Limb (tissue), 2 donors: ENCODE measurements at regions not wholly inside any gene's neighbourhood (a gene's known extent, or its start where the extent isn't known, plus 50 kb on each side); places are given as distances from the start of the nearest gene placed in this dataset.
A peak's percentile ranks its signal among the peaks of the same experiment; 100 is the strongest.
"Not testable (repeated sequence)": the region's sequence is repeated elsewhere in the genome, so short reads cannot be mapped to it uniquely, and the experiment has no call there.

Experiments
- DNase-seq, 2 donors: peaks; one replicate each; pipeline ENCODE4 v3.0.0-alpha.2; 2016; ENCODE audit errors: extremely low spot score in 2 of 2

- no peak for DNase-seq
Measured at GRCh38 chr12:89230376-89231315, 121.7 kb downstream of the DUSP6 start.

- DNase-seq = peak in 1 of 2 donors; percentile 32
Measured at GRCh38 chr12:89228491-89228890, 123.8 kb downstream of the DUSP6 start.

- no peak for DNase-seq
Measured at GRCh38 chr12:89227774-89228173, 124.5 kb downstream of the DUSP6 start.

- peak in 1 of 2 donors; percentile 18 for DNase-seq
Measured at GRCh38 chr12:89225808-89226411, 126.4 kb downstream of the DUSP6 start.

- DNase-seq = no peak
Measured at GRCh38 chr12:89225401-89225800, 126.9 kb downstream of the DUSP6 start.

- not testable (repeated sequence) for DNase-seq
Measured at GRCh38 chr12:89222580-89222979, 129.7 kb downstream of the DUSP6 start.

- no peak for DNase-seq
Measured at GRCh38 chr12:89217472-89217871, 134.8 kb downstream of the DUSP6 start.

GRCh38 chr12:89216211-89216952, 135.9 kb downstream of the DUSP6 start:
- DNase-seq = no peak

- no peak for DNase-seq
Measured at GRCh38 chr12:89215196-89215595, 137.1 kb downstream of the DUSP6 start.

GRCh38 chr12:89213747-89214146, 138.6 kb downstream of the DUSP6 start:
- no peak for DNase-seq

GRCh38 chr12:89213139-89213538, 139.2 kb downstream of the DUSP6 start:
- DNase-seq = no peak

- no peak for DNase-seq
Measured at GRCh38 chr12:89212339-89212771, 139.9 kb downstream of the DUSP6 start.

GRCh38 chr12:89211456-89211855, 140.8 kb downstream of the DUSP6 start:
- no peak for DNase-seq

- no peak for DNase-seq
Measured at GRCh38 chr12:89210277-89210676, 142.0 kb downstream of the DUSP6 start.

- DNase-seq = no peak
Measured at GRCh38 chr12:89208661-89209096, 143.6 kb downstream of the DUSP6 start.

- DNase-seq = no peak
Measured at GRCh38 chr12:89206390-89206789, 145.9 kb downstream of the DUSP6 start.

GRCh38 chr12:89205517-89205916, 146.8 kb downstream of the DUSP6 start:
- no peak for DNase-seq

- no peak for DNase-seq
Measured at GRCh38 chr12:89203144-89203543, 149.2 kb downstream of the DUSP6 start.

GRCh38 chr12:89200217-89200616, 152.1 kb downstream of the DUSP6 start:
- no peak for DNase-seq

GRCh38 chr12:89195470-89195869, 156.8 kb downstream of the DUSP6 start:
- DNase-seq = no peak

GRCh38 chr12:89194683-89195082, 157.6 kb downstream of the DUSP6 start:
- DNase-seq = no peak

- DNase-seq = no peak
Measured at GRCh38 chr12:89192429-89192828, 159.9 kb downstream of the DUSP6 start.
